8988T (cell line): ENCODE measurements at regions not wholly inside any gene's neighbourhood (a gene's known extent, or its start where the extent isn't known, plus 50 kb on each side); places are given as distances from the start of the nearest gene placed in this dataset.
"Not testable (repeated sequence)": the region's sequence is repeated elsewhere in the genome, so short reads cannot be mapped to it uniquely, and the experiment has no call there.

Experiments
- DNase-seq: peaks from one replicate; pipeline ENCODE4 v3.0.0; 2011

- DNase-seq: no peak
Measured at GRCh38 chr5:43920422-43920821, 317.4 kb downstream of the NNT start.

- no peak for DNase-seq
Measured at GRCh38 chr5:43917925-43918324, 314.9 kb downstream of the NNT start.

GRCh38 chr5:43903129-43903528 lies 300.1 kb downstream of the NNT start:
- no peak for DNase-seq

GRCh38 chr5:43900974-43901373 lies 298.0 kb downstream of the NNT start:
- DNase-seq: no peak

GRCh38 chr5:43895876-43896275 lies 292.9 kb downstream of the NNT start:
- no peak for DNase-seq

- no peak for DNase-seq
Measured at GRCh38 chr5:43893951-43894684, 291.1 kb downstream of the NNT start.

GRCh38 chr5:43891112-43891511 lies 288.1 kb downstream of the NNT start:
- DNase-seq: no peak

GRCh38 chr5:43889233-43889632 lies 286.3 kb downstream of the NNT start:
- no peak for DNase-seq

GRCh38 chr5:43875741-43876140 lies 272.8 kb downstream of the NNT start:
- DNase-seq: no peak

GRCh38 chr5:43874772-43875171 lies 271.8 kb downstream of the NNT start:
- no peak for DNase-seq

GRCh38 chr5:43873791-43874190 lies 270.8 kb downstream of the NNT start:
- DNase-seq: no peak

- DNase-seq: no peak
Measured at GRCh38 chr5:43859309-43859708, 256.3 kb downstream of the NNT start.

GRCh38 chr5:43855452-43855851 lies 252.5 kb downstream of the NNT start:
- DNase-seq: no peak

- DNase-seq: no peak
Measured at GRCh38 chr5:43854697-43855292, 251.8 kb downstream of the NNT start.

- no peak for DNase-seq
Measured at GRCh38 chr5:43852279-43852678, 249.3 kb downstream of the NNT start.

GRCh38 chr5:43851741-43852140 lies 248.8 kb downstream of the NNT start:
- DNase-seq: no peak

- no peak for DNase-seq
Measured at GRCh38 chr5:43840424-43841125, 237.6 kb downstream of the NNT start.

GRCh38 chr5:43839218-43839617 lies 236.2 kb downstream of the NNT start:
- DNase-seq: no peak

GRCh38 chr5:43837996-43838395 lies 235.0 kb downstream of the NNT start:
- no peak for DNase-seq

- no peak for DNase-seq
Measured at GRCh38 chr5:43837091-43837490, 234.1 kb downstream of the NNT start.

- no peak for DNase-seq
Measured at GRCh38 chr5:43833961-43834360, 231.0 kb downstream of the NNT start.

- DNase-seq: not testable (repeated sequence)
Measured at GRCh38 chr5:43824325-43824964, 221.5 kb downstream of the NNT start.

- not testable (repeated sequence) for DNase-seq
Measured at GRCh38 chr5:43818394-43818793, 215.4 kb downstream of the NNT start.

- no peak for DNase-seq
Measured at GRCh38 chr5:43815497-43815896, 212.5 kb downstream of the NNT start.
